Right atrium auricular region (tissue), 2 donors: ENCODE measurements at regions not wholly inside any gene's neighbourhood (a gene's known extent, or its start where the extent isn't known, plus 50 kb on each side); places are given as distances from the start of the nearest gene placed in this dataset.

Experiments
- DNase-seq: peaks from one replicate; pipeline ENCODE4 v3.0.0-alpha.2; 2019; ENCODE audit warnings: low spot score
- H3K27ac ChIP-seq, 2 donors: fragments of 200-600 bp; sonication (generic); 1 replicate in 1 of 2; 2 replicates in 1 of 2; pipeline ENCODE4 v1.5.1; 2016 to 2019
- H3K27me3 ChIP-seq, 2 donors: fragments of 200-600 bp; sonication (generic); one replicate each; pipeline versions ENCODE4 v1.5.1 to v1.6.0; 2017 to 2019
- H3K36me3 ChIP-seq: fragments of 200-600 bp; sonication (generic); one replicate; pipeline ENCODE4 v1.5.1; 2016
- H3K4me1 ChIP-seq, 2 donors: fragments of 200-600 bp; sonication (generic); one replicate each; pipeline versions ENCODE4 v1.5.1 to v1.6.0; 2017 to 2019
- H3K4me3 ChIP-seq, 2 donors: fragments of 200-600 bp; sonication (generic); 1 replicate in 1 of 2; 2 replicates in 1 of 2; pipeline ENCODE4 v1.5.1; 2017 to 2019; ENCODE audit warnings: mild to moderate bottlenecking in 1 of 2, moderate library complexity in 1 of 2
- H3K9me3 ChIP-seq, 2 donors: fragments of 200-600 bp; sonication (generic); one replicate each; pipeline ENCODE4 v1.5.1; 2019
- CTCF ChIP-seq, 2 donors: fragments of 200-600 bp; sonication (generic); IDR thresholded peaks; one replicate each; pipeline ENCODE4 v1.5.1; 2019; ENCODE audit warnings: antibody characterized with exemption in 2 of 2

- no peaks in the 10 kb centered on the region for H3K9me3 ChIP-seq
- H3K4me3 ChIP-seq = no peak overlapping the region
- DNase-seq = no peak
- no peaks in the 10 kb centered on the region for H3K36me3 ChIP-seq
- H3K27me3 ChIP-seq = no peaks in the 10 kb centered on the region
- H3K27ac ChIP-seq = no peak overlapping the region
- TF ChIP-seq CTCF (IDR thresholded peaks at IDR 0.05) = peak in 1 of 2 donors; percentile 22
- H3K4me1 ChIP-seq = no peaks in the 10 kb centered on the region
These were observed 296.5 kb upstream of the GYPC start for GRCh38 chr2:126359494-126359893.

DNA sequence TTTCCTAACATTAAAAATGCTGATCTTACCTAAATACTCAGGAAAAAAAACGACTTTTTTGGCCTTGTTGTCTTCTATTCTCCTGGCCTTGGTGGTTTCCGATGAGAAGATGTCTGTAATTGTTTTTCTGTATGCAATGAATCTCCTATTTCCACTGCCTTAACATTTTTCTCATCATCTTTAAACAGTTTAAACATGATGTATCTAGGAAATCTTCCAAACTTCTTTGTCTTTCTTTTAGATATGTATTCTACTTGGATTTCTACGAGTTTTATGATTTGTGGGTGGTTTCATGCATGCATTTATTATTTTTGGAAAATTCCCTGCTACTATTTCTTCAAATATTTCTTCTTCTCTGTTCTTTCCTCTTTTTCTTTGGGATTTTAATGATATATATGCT, 288.6 kb upstream of the GYPC start:
- no peaks in the 10 kb centered on the region for H3K9me3 ChIP-seq
- no peaks in the 10 kb centered on the region for H3K36me3 ChIP-seq
- no peak overlapping the region for H3K4me3 ChIP-seq
- no peak overlapping the region for H3K27ac ChIP-seq
- no peak for TF ChIP-seq CTCF (IDR thresholded peaks at IDR 0.05)
- H3K4me1 ChIP-seq = peaks cover 0 to 11% of the 10 kb centered on the region in 2 donors
- no peaks in the 10 kb centered on the region for H3K27me3 ChIP-seq
- no peak for DNase-seq

GRCh38 chr2:126368758-126369157, 287.2 kb upstream of the GYPC start:
- DNase-seq = no peak
- Histone ChIP-seq H3K4me3 (no peak overlapping the region), H3K36me3 (no peaks in the 10 kb centered on the region), H3K4me1 (peaks cover 0 to 11% of the 10 kb centered on the region in 2 donors), H3K27ac (no peak overlapping the region), H3K27me3 (no peaks in the 10 kb centered on the region), H3K9me3 (no peaks in the 10 kb centered on the region)
- no peak for TF ChIP-seq CTCF (IDR thresholded peaks at IDR 0.05)

DNA sequence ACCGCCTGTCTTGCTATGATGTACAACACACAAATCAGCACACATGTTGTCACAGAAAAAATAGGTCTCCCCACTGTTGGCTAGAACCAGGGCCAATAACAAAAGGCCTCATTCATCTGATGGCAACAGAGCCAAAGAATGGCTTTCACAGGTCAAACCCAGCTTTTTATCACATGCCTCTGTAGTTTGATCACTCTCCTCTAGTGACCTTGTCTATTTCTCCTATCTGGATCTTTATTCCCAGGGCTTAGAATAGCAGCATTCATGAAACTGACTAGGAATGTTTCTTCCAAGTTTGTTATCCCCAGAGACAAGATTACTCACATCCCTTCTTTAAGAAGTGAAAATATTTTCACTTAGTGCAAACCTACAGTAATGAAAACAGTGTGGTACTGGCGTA, 285.8 kb upstream of the GYPC start:
- DNase-seq = no peak
- H3K9me3 ChIP-seq = no peaks in the 10 kb centered on the region
- peaks cover 0 to 11% of the 10 kb centered on the region in 2 donors for H3K4me1 ChIP-seq
- H3K27ac ChIP-seq = no peak overlapping the region
- H3K36me3 ChIP-seq = no peaks in the 10 kb centered on the region
- no peak overlapping the region for H3K4me3 ChIP-seq
- H3K27me3 ChIP-seq = no peaks in the 10 kb centered on the region
- no peak for TF ChIP-seq CTCF (IDR thresholded peaks at IDR 0.05)

DNA sequence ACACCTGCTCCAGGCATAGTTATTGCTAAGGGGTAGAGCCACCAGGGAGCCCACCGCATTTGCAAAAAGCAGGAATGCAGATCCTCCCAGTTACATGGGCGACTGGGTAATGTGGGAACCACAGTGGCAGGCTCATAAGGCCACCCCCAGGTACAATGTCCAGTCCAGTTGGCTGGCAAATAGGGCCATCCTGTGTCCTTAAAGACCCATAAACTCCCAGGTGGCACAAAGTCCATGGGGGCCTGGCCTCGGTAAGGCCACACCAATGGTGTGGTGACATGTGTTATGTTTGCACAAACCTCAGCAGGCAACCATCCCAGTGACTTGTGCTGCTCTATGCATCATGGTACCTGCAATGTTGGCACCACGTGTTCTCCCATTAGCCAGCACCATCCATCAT, 283.6 kb upstream of the GYPC start:
- Histone ChIP-seq H3K27ac (no peak overlapping the region), H3K4me3 (no peak overlapping the region), H3K4me1 (peaks cover 0 to 11% of the 10 kb centered on the region in 2 donors), H3K9me3 (no peaks in the 10 kb centered on the region), H3K27me3 (no peaks in the 10 kb centered on the region), H3K36me3 (no peaks in the 10 kb centered on the region)
- TF ChIP-seq CTCF (IDR thresholded peaks at IDR 0.05) = no peak
- DNase-seq = no peak

GRCh38 chr2:126378176-126378575, 277.8 kb upstream of the GYPC start:
- no peaks in the 10 kb centered on the region for H3K9me3 ChIP-seq
- no peaks in the 10 kb centered on the region for H3K36me3 ChIP-seq
- no peak overlapping the region for H3K27ac ChIP-seq
- H3K27me3 ChIP-seq = no peaks in the 10 kb centered on the region
- no peaks in the 10 kb centered on the region for H3K4me1 ChIP-seq
- no peak for DNase-seq
- no peak for TF ChIP-seq CTCF (IDR thresholded peaks at IDR 0.05)
- no peak overlapping the region for H3K4me3 ChIP-seq
